Uterus (tissue), 3 donors: ENCODE measurements at regions not wholly inside any gene's neighbourhood (a gene's known extent, or its start where the extent isn't known, plus 50 kb on each side); places are given as distances from the start of the nearest gene placed in this dataset.

ENCODE experiments used
- DNase-seq, 2 donors: peaks; one replicate each; pipeline ENCODE4 v3.0.0-alpha.2; 2019 to 2020
- H3K27ac ChIP-seq, 2 donors: fragments of 200-600 bp; sonication (generic); 1 replicate in 1 of 2; 2 replicates in 1 of 2; pipeline ENCODE4 v1.5.1; 2016 to 2018
- H3K27me3 ChIP-seq, 2 donors: fragments of 200-600 bp; sonication (generic); one replicate each; pipeline ENCODE4 v1.5.1; 2018 to 2019; ENCODE audit warnings: control low read depth in 1 of 2
- H3K36me3 ChIP-seq, 2 donors: fragments of 200-600 bp; sonication (generic); one replicate each; pipeline ENCODE4 v1.5.1; 2019; ENCODE audit warnings: control low read depth in 1 of 2
- H3K4me1 ChIP-seq, 2 donors: fragments of 200-600 bp; sonication (generic); one replicate each; pipeline ENCODE4 v1.5.1; 2018 to 2019; ENCODE audit warnings: control low read depth in 1 of 2
- H3K4me3 ChIP-seq, 2 donors: fragments of 200-600 bp; sonication (generic); 1 replicate in 1 of 2; 2 replicates in 1 of 2; pipeline ENCODE4 v1.5.1; 2018 to 2019; ENCODE audit warnings: mild to moderate bottlenecking in 1 of 2
- H3K9me3 ChIP-seq, 2 donors: fragments of 200-600 bp; sonication (generic); one replicate each; pipeline ENCODE4 v1.5.1; 2019; ENCODE audit warnings: control low read depth in 1 of 2
- CTCF ChIP-seq, 4 experiments: fragments of 200-600 bp in 2 of 4; fragments of 450-650 bp in 2 of 4; sonication (generic) in 2 of 4; IDR thresholded peaks; one replicate each; pipeline ENCODE4 v1.5.1; 2016 to 2019; ENCODE audit warnings: antibody characterized with exemption in 4 of 4, mild to moderate bottlenecking in 2 of 4, moderate library complexity in 1 of 4
- POLR2A ChIP-seq, 2 donors: fragments of 450-650 bp; IDR thresholded peaks; one replicate each; pipeline ENCODE4 v1.6.1; 2016; ENCODE audit warnings: antibody characterized with exemption in 2 of 2, mild to moderate bottlenecking in 1 of 2, moderate library complexity in 1 of 2
- intact Hi-C: fragments of 100-400 bp; cut with DNase I; formaldehyde crosslinking; loops from one replicate; pipeline ENCODE4 v1.15.1; 2023; ENCODE audit warnings: low total_unique reads
- donor health status: DM: yes; HTN: yes; CAD: no.

DNA sequence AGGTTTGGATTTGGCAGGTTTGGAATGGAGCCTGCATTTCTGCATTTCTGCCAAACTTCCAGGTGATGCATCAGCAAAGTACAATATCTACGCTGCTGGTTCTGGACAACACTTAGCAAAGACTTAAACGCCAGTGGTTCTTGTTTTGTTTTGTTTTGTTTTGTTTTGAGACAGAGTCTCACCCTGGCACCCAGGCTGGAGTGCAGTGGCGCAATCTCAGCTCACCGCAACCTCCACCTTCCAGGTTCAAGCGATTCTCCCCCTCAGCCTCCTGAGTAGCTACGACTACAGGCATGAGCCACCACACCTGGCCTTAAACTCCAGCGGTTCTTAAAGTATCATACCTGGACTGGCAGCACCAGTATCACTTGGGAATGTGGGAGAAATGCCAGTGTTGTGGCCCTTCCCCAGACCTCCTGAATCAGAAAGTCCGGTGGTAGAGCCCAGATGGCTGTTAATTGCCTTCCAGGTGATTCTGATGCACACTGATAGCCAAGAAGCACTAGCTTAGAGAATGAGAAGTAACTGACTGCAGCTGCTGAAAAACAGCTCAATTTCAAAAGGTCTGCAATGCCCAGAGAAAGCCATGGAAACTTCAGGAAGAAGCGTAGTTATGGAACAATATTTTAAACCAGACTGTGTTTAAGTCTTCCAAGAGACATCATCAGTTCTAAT lies 114.8 kb upstream of the FOXN3 start:
- Histone ChIP-seq H3K4me3 (no peak overlapping the region), H3K36me3 (no peaks in the 10 kb centered on the region), H3K9me3 (no peaks in the 10 kb centered on the region), H3K27ac (no peak overlapping the region), H3K4me1 (no peaks in the 10 kb centered on the region), H3K27me3 (no peaks in the 10 kb centered on the region)
- intact Hi-C loops: no loop called here
- no peak for DNase-seq
- TF ChIP-seq CTCF (IDR thresholded peaks at IDR 0.05) (no peak), POLR2A (IDR thresholded peaks at IDR 0.05) (no peak)

DNA sequence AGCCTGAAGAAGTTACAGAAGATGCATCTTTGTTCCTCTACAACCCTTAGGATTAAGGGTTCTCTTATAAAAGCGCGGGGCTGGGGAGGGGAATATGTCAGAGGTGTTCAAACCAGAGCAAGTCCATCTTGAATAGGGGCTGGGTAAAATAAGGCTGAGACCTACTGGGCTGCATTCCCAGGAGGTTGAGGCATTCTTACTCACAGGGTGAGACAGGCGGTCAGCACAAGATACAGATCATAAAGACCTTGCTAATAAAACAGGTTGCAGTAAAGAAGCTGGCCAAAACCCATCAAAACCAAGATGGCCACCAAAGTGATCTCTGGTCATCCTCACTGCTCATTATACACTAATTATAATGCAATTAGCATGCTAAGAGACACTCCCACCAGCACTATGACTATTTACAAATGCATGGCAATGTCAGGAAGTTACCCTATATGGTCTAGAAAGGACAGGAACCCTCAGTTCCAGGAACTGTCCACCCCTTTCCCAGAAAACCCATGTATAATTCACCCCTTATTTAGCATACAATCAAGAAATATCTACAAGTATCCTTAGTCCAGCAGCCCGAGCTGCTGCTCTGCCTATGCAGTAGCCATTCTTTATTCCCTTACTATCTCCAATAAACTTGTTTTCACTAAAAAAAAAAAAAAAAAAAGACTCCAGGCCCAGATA lies 108.1 kb upstream of the FOXN3 start:
- intact Hi-C loops: no loop called here
- no peak for DNase-seq
- H3K9me3 ChIP-seq: no peaks in the 10 kb centered on the region
- no peaks in the 10 kb centered on the region for H3K36me3 ChIP-seq
- TF ChIP-seq POLR2A (IDR thresholded peaks at IDR 0.05) (no peak), CTCF (IDR thresholded peaks at IDR 0.05) (no peak)
- no peak overlapping the region for H3K4me3 ChIP-seq
- H3K4me1 ChIP-seq: no peaks in the 10 kb centered on the region
- H3K27me3 ChIP-seq: no peaks in the 10 kb centered on the region
- no peak overlapping the region for H3K27ac ChIP-seq

DNA sequence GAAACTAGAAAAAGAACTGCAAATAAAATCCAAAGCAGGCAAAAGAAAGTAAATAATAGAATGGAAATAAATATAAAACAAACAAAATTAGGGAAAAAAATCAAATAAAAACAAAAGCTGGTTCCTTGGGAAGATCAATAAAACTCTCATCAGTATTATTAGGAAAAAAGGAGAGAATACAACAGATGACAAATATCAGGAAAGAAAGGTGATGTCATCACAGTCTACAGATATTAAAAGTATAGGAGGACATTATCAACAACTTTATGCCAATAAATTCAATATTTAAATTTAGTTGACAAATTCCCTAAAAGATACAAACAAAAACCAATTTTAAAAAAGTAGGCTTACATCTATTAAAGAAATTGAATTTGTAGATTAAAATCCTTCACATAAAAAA lies 107.4 kb upstream of the FOXN3 start:
- intact Hi-C loops: no loop called here
- H3K36me3 ChIP-seq: no peaks in the 10 kb centered on the region
- H3K9me3 ChIP-seq: no peaks in the 10 kb centered on the region
- H3K4me1 ChIP-seq: no peaks in the 10 kb centered on the region
- H3K27ac ChIP-seq: no peak overlapping the region
- TF ChIP-seq POLR2A (IDR thresholded peaks at IDR 0.05): no peak
- TF ChIP-seq CTCF (IDR thresholded peaks at IDR 0.05): no peak
- H3K4me3 ChIP-seq: no peak overlapping the region
- no peak for DNase-seq
- H3K27me3 ChIP-seq: no peaks in the 10 kb centered on the region

- Histone ChIP-seq H3K4me1 (no peaks in the 10 kb centered on the region), H3K9me3 (no peaks in the 10 kb centered on the region), H3K27me3 (no peaks in the 10 kb centered on the region), H3K27ac (no peak overlapping the region), H3K36me3 (no peaks in the 10 kb centered on the region), H3K4me3 (no peak overlapping the region)
- TF ChIP-seq POLR2A (IDR thresholded peaks at IDR 0.05): no peak
- TF ChIP-seq CTCF (IDR thresholded peaks at IDR 0.05): no peak
- intact Hi-C loops: no loop called here
- DNase-seq: no peak
Observed at GRCh38 chr14:89521988-89522387, 105.0 kb upstream of the FOXN3 start.

- H3K36me3 ChIP-seq: no peaks in the 10 kb centered on the region
- no peaks in the 10 kb centered on the region for H3K9me3 ChIP-seq
- no peak overlapping the region for H3K27ac ChIP-seq
- TF ChIP-seq POLR2A (IDR thresholded peaks at IDR 0.05) (no peak), CTCF (IDR thresholded peaks at IDR 0.05) (no peak)
- H3K4me1 ChIP-seq: no peaks in the 10 kb centered on the region
- H3K27me3 ChIP-seq: no peaks in the 10 kb centered on the region
- no peak for DNase-seq
- no peak overlapping the region for H3K4me3 ChIP-seq
- intact Hi-C loops: no loop called here
Observed at GRCh38 chr14:89519040-89519439, 102.0 kb upstream of the FOXN3 start.
